ENCODE measurements at regions not wholly inside any gene's neighbourhood (a gene's known extent, or its start where the extent isn't known, plus 50 kb on each side); places are given as distances from the start of the nearest gene placed in this dataset.
"Not testable (repeated sequence)": the region's sequence is repeated elsewhere in the genome, so short reads cannot be mapped to it uniquely, and the experiment has no call there.

- no peak for DNase-seq (ENCODE audit: low spot score)
Observed at GRCh38 chr7:9505516-9505915, 1072.1 kb downstream of the NXPH1 start.

DNA sequence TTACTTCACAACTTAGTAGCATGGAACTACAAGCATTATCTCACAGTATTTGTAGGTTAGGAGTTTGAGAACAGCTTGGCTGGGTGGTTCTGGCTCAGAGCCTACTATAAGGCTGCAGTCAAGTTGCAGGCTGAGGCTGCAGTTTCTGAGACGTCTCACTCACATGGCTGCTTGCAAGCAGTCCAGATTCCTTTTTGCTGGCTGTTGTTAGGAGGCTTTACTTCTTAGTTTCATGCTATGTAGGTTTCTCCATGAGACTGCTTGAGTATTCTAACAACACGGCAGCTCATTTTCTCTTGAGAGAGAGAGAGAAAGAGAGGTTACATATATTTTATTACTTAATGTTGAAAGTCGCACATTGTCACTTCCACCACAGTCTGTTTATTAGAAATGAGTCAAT, 1073.9 kb downstream of the NXPH1 start:
- no peak for DNase-seq (ENCODE audit: low spot score)

DNA sequence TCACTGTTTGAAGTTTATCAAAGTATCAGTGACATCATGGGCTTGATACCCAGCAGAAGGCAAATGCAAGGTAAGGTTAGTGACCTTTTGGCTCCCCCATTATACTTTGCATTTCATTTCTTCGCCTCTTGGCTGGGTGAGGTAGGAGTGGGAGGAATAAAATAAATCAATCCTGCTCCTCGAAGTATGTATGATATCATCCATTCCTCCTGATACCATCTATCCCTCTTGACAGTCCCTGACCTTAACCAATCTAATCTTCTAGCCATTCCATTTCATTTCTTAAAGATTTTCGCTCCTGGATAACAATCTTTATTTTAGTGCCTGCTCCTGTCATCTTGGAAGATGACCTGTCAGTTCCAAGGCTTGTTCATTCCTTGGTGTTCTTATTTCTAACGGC, 1083.3 kb downstream of the NXPH1 start:
- DNase-seq (ENCODE audit: low spot score): no peak

- DNase-seq (ENCODE audit: low spot score): no peak
Observed at GRCh38 chr7:9523579-9523978, 1090.2 kb downstream of the NXPH1 start.

GRCh38 chr7:9552431-9552830, 1119.0 kb downstream of the NXPH1 start:
- not testable (repeated sequence) for DNase-seq (ENCODE audit: low spot score)

GRCh38 chr7:9557853-9558252, 1124.4 kb downstream of the NXPH1 start:
- no peak for DNase-seq (ENCODE audit: low spot score)

DNA sequence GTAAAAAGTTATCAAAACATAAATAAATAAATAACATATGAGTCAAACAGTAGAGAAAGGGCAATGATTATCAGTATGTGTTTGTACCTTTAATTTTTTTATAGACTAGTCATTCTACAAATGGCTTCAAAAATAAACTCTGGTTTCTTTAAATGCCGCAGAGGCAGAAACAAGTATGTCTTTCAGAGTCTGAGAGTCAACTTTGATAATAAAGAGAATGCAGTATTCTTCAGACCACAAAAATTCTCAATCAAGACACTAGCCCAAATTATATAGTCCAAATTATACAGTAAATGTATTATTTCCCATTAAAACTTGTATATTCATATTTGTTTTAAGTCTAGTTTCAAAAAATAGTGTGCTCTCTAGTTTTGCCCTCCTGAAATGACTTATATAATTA, 1142.3 kb downstream of the NXPH1 start:
- DNase-seq (ENCODE audit: low spot score): no peak

GRCh38 chr7:9582824-9583223, 1149.4 kb downstream of the NXPH1 start:
- no peak for DNase-seq (ENCODE audit: low spot score)

DNA sequence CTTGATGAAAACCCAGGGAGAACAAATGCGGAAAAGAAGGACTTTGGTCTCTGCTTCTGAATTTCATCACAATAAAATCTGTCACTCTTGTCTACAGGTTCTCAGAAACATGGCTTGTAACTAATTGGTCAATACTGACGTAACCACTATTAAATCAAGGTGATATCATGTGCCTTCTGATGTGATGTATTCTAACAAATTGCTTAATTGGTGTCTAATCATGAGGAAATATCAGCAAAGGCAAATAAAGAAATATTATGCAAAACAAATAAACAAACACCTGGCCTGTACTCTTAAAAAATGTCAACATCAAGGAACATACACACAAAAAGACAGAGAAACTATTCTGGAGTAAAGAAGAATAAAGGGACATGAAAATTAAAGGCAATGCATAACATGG, 1165.0 kb downstream of the NXPH1 start:
- DNase-seq (ENCODE audit: low spot score): no peak

- no peak for DNase-seq (ENCODE audit: low spot score)
Observed at GRCh38 chr7:9600974-9601373, 1167.6 kb downstream of the NXPH1 start.

DNA sequence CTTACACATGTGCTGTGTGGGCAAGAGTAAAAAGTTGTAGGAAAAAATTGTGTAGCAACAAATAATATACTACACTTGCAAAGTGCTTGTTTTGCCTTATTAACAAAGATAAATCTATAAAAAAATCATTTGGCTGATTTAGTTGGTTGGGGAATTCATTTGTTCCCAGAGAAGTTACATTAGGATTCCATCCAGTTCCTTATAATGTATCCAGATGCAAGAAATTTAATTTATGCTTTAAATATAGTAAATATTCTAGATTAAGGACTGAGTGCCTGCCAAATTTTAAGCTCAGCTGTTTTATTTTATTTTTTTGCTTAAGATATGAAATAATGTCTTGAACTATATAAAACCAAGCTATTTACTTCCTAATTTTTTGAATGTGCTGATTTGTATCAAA, 1169.9 kb downstream of the NXPH1 start:
- DNase-seq (ENCODE audit: low spot score): no peak

GRCh38 chr7:9608560-9608959, 1175.2 kb downstream of the NXPH1 start:
- DNase-seq (ENCODE audit: low spot score): no peak

DNA sequence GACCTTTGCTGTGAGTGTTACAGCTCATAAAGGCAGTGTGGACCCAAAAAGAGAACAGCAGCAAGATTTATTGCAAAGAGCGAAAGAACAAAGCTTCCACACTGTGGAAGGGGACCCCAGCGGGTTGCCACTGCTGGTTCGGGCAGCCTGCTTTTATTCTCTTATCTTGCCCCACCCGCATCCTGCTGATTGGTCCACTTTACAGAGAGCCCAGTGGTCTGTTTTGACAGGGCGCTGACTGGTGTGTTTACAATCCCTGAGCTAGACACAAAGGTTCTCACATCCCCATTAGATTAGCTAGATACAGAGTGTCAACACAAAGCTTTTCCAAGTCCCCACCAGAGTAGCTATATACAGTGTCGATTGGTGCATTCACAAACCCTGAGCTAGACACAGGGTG, 1187.5 kb downstream of the NXPH1 start:
- not testable (repeated sequence) for DNase-seq (ENCODE audit: low spot score)

DNA sequence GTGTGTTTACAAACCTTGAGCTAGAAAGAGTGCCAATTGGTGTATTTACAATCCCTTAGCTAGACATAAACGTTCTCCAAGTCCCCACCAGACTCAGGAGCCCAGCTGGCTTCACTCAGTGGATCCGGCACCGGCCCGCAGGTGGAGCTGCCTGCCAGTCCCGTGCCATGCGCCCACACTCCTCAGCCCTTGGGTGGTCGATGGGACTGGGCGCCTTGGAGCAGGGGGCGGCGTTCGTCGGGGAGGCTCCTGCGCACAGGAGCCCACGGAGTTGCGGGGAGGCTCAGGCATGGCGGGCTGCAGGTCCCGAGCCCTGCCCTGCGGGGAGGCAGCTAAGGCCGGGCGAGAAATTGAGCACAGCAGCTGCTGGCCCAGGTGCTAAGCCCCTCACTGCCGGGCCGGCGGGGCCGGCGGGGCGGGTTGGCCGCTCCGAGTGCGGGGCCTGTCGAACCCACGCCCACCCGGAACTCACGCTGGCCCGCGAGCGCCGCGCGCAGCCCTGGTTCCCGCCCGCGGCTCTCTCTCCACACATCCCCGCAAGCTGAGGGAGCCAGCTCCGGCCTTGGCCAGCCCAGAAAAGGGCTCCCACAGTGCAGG, 1188.0 kb downstream of the NXPH1 start:
- DNase-seq (ENCODE audit: low spot score): not testable (repeated sequence)

DNA sequence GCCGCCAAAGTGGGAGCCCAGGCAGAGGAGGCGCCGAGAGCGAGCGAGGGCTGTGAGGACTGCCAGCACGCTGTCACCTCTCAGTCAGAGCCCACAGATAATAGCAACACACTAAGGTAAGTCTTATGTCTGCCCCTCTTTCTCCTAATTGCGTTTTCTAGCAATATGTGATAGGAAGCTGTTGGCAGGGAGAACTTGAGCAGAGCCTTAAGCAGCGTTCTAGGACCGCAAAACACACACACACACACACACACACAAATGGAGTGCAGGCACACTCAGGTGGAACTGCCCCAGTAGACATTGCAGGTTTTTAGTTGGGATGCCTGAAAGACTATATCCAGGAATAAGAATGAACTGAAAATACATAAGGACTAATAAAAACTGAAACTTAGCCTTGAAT, 1188.5 kb downstream of the NXPH1 start:
- DNase-seq (ENCODE audit: low spot score): no peak

GRCh38 chr7:9625953-9626352, 1192.5 kb downstream of the NXPH1 start:
- DNase-seq (ENCODE audit: low spot score): no peak

GRCh38 chr7:9645756-9646155, 1212.3 kb downstream of the NXPH1 start:
- no peak for DNase-seq (ENCODE audit: low spot score)

GRCh38 chr7:9657257-9657656, 1223.8 kb downstream of the NXPH1 start:
- DNase-seq (ENCODE audit: low spot score): no peak

DNA sequence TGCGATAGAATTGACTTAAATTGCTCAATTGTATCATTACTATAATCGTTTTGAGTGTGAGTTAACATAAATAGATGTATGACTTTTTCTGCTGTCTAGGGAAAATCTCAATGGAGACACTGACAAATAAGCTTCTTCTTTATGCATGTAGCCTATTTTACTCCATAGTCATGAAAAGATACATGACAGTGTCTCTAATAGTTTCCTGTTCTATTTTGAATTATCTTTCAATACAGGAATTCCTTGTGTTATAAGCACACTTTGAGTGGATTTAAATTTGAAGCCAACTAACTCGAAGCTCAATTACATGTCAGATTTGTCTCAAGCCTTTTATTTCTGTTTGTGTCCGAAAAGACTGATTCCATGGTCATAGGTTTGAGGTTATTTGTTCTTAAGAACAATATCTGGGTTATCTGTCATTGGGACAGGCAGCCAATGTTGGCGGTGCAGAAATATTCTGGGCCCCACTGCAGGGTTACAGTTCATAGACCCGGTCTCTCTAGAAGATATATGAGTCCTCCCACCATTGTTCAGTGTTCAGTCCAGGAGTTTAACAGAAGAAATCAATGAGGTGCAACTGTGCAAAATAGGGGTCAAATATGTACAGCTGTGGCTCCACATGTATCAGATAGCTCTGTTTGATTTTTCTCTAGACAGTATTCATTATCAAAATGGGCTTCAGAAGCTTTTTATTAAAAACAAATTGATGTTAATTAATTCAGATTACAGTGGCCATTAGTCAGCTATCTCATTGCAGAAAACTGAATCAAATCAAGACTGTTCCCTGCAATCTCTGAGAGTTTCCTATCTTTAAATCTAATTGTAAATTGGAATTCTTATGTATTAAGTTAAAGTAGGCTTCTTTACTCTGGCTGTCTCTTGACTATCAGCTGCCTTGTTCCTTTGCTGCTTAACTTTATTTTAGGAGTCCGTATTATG, 1238.8 kb downstream of the NXPH1 start:
- no peak for DNase-seq (ENCODE audit: low spot score)

GRCh38 chr7:9680713-9681112, 1247.3 kb downstream of the NXPH1 start:
- no peak for DNase-seq (ENCODE audit: low spot score)

DNA sequence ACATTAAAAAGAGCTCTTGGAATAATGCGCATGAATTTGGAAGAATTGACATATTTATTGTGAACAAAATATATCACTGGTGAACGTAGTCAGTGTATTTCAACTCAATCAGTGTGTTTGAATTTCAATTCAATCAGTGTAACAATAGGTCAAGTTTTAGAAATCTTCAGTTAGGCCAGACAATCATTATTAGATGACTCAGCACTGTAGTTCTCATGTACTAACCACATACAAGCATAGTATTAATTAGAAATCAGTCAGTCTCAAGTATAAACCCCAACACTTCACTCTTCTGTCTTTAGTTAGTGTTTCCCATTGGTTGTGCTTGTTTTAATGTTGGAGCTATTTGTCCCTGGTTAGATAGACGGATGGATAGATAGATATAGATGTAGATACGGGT, 1247.9 kb downstream of the NXPH1 start:
- DNase-seq (ENCODE audit: low spot score): no peak

- DNase-seq (ENCODE audit: low spot score): no peak
Observed at GRCh38 chr7:9691286-9691685, 1257.9 kb downstream of the NXPH1 start.

DNA sequence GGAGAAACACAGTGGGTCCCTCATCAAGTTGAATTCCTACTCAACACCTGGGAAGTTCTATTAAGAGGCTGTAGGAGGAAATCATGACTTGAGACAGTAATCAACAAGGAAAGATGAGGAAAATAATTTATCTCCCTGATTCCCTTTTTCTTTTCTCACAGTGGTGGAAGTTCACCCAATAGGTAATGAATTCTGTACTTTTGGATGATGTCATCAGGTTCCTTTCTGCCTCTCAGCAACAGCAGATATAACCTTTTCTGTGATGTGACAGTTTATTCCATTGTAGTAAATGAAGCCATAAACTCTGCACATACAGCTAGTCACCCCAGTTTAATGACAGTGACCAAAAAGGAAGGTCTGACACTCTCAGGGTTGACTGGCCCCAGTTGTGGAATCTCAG, 1265.0 kb downstream of the NXPH1 start:
- DNase-seq (ENCODE audit: low spot score): no peak

GRCh38 chr7:9709216-9709615, 1264.5 kb upstream of the PHF14 start:
- DNase-seq (ENCODE audit: low spot score): no peak
